ENCODE measurements at regions not wholly inside any gene's neighbourhood (a gene's known extent, or its start where the extent isn't known, plus 50 kb on each side); places are given as distances from the start of the nearest gene placed in this dataset.

GRCh38 chr6:126123226-126123625 lies 136.9 kb downstream of the TRMT11 start:
- TF ChIP-seq, protein P1, sequence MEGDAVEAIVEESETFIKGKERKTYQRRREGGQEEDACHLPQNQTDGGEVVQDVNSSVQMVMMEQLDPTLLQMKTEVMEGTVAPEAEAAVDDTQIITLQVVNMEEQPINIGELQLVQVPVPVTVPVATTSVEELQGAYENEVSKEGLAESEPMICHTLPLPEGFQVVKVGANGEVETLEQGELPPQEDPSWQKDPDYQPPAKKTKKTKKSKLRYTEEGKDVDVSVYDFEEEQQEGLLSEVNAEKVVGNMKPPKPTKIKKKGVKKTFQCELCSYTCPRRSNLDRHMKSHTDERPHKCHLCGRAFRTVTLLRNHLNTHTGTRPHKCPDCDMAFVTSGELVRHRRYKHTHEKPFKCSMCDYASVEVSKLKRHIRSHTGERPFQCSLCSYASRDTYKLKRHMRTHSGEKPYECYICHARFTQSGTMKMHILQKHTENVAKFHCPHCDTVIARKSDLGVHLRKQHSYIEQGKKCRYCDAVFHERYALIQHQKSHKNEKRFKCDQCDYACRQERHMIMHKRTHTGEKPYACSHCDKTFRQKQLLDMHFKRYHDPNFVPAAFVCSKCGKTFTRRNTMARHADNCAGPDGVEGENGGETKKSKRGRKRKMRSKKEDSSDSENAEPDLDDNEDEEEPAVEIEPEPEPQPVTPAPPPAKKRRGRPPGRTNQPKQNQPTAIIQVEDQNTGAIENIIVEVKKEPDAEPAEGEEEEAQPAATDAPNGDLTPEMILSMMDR (IDR thresholded peaks at IDR 0.05; ENCODE audit: low read depth, low read length, missing input control), result no peak
- TF ChIP-seq, protein P2, sequence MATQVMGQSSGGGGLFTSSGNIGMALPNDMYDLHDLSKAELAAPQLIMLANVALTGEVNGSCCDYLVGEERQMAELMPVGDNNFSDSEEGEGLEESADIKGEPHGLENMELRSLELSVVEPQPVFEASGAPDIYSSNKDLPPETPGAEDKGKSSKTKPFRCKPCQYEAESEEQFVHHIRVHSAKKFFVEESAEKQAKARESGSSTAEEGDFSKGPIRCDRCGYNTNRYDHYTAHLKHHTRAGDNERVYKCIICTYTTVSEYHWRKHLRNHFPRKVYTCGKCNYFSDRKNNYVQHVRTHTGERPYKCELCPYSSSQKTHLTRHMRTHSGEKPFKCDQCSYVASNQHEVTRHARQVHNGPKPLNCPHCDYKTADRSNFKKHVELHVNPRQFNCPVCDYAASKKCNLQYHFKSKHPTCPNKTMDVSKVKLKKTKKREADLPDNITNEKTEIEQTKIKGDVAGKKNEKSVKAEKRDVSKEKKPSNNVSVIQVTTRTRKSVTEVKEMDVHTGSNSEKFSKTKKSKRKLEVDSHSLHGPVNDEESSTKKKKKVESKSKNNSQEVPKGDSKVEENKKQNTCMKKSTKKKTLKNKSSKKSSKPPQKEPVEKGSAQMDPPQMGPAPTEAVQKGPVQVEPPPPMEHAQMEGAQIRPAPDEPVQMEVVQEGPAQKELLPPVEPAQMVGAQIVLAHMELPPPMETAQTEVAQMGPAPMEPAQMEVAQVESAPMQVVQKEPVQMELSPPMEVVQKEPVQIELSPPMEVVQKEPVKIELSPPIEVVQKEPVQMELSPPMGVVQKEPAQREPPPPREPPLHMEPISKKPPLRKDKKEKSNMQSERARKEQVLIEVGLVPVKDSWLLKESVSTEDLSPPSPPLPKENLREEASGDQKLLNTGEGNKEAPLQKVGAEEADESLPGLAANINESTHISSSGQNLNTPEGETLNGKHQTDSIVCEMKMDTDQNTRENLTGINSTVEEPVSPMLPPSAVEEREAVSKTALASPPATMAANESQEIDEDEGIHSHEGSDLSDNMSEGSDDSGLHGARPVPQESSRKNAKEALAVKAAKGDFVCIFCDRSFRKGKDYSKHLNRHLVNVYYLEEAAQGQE (IDR thresholded peaks at IDR 0.05), result no peak
- TF ChIP-seq RAD21 (IDR thresholded peaks at IDR 0.05) (no peak), YY1 (IDR thresholded peaks at IDR 0.05) (no peak), JUND (IDR thresholded peaks at IDR 0.05) (no peak), ATF3 (IDR thresholded peaks at IDR 0.05) (no peak)
- TF ChIP-seq, protein P3, sequence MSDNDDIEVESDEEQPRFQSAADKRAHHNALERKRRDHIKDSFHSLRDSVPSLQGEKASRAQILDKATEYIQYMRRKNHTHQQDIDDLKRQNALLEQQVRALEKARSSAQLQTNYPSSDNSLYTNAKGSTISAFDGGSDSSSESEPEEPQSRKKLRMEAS (IDR thresholded peaks at IDR 0.05), result no peak
